ENCODE measurements at regions not wholly inside any gene's neighbourhood (a gene's known extent, or its start where the extent isn't known, plus 50 kb on each side); places are given as distances from the start of the nearest gene placed in this dataset.

DNA sequence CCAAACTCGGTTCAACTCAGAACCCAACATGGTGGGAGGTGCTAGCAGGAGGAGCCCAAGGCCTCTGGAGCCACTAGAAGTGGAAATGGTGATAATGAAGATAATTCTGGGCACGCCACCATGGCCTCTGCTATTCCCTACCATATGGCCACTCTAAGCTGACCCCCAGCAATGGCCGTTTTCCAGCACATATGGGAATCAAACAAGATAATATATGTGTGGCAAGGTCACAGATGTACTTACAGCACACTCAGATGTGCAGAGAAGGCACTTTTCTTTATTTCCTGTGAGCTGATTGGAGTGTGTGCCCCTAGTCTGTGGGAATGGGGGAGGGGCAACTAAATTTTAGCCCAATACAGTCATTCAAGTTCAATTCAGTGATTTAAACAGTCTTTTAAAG, 153.4 kb upstream of the LRFN2 start:
- H3K4me3 ChIP-seq (ENCODE audit: control insufficient read depth in 1 of 2, extremely low read depth in 1 of 2, low read length in 1 of 2) = no peak overlapping the region
- no peaks in the 10 kb centered on the region for H3K9me3 Mint-ChIP-seq
- DNase-seq (no peak), ATAC-seq (replicated peaks in 1 of 4) (no peak)
- no peaks in the 10 kb centered on the region for H3K36me3 Mint-ChIP-seq
- H3K36me3 ChIP-seq (ENCODE audit: control insufficient read depth in 2 of 2, extremely low read depth in 1 of 2, insufficient read depth in 1 of 2, low read length in 1 of 2) = no peaks in the 10 kb centered on the region
- no peaks in the 10 kb centered on the region for H3K4me1 ChIP-seq (ENCODE audit: control insufficient read depth in 1 of 2, extremely low read depth in 1 of 2, insufficient read depth in 2 of 2, low read length in 2 of 2)
- H3K27ac Mint-ChIP-seq = no peak overlapping the region
- no peaks in the 10 kb centered on the region for H3K4me1 Mint-ChIP-seq
- no peak overlapping the region for H3K27ac ChIP-seq (ENCODE audit: low read length)
- ChIA-PET CTCF (no interaction called here), POLR2A (no interaction called here)
- no CpG with 5 or more reads among the region's 3 CpGs for WGBS (ENCODE audit: insufficient coverage)
- H3K9me3 ChIP-seq = no peaks in the 10 kb centered on the region
- H3K27me3 ChIP-seq (replicated peaks in 1 of 2; ENCODE audit: control insufficient read depth in 2 of 2, extremely low read depth in 1 of 2, insufficient read depth in 2 of 2, low read length in 1 of 2) = peaks cover 0 to 21% of the 10 kb centered on the region in 2 experiments
- H3K4me3 Mint-ChIP-seq = no peak overlapping the region
- peaks cover 15 to 21% of the 10 kb centered on the region in 2 donors for H3K27me3 Mint-ChIP-seq

DNA sequence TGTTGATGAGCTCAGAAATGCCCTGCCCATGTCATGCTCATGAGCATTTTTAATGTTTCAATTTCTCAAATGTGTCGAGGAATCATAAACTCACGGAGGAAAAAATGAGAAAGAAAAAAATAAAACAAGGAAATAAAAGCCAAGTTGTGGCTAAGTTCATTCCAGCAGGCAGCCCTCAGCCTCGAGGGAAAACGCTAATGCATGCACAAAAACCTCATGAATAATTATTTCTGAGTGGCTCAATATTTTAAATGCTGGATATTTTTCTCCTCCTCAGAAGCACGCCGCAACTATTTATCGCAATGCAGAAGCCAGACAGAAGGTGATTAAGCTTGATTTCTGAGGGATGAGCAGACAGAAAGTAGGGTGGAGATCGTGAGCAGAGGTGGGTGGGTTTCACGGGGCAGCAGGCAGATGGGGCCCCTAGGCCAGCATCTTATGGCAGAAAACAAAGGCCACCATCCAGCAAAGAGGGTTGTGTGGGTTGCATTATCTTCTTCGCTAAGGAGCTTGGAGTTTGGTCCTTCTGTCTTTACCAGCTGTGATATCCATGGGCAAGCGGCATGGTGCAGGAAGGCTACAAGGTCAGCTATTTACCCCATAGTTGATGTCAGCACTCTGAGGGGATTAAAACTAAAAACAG, 151.5 kb upstream of the LRFN2 start:
- Mint-ChIP-seq H3K27ac (no peak overlapping the region), H3K4me1 (no peaks in the 10 kb centered on the region), H3K4me3 (no peak overlapping the region), H3K27me3 (peaks cover 17 to 30% of the 10 kb centered on the region in 2 donors), H3K9me3 (no peaks in the 10 kb centered on the region), H3K36me3 (no peaks in the 10 kb centered on the region)
- H3K4me1 ChIP-seq (ENCODE audit: control insufficient read depth in 1 of 2, extremely low read depth in 1 of 2, insufficient read depth in 2 of 2, low read length in 2 of 2) = no peaks in the 10 kb centered on the region
- H3K36me3 ChIP-seq (ENCODE audit: control insufficient read depth in 2 of 2, extremely low read depth in 1 of 2, insufficient read depth in 1 of 2, low read length in 1 of 2) = no peaks in the 10 kb centered on the region
- H3K27me3 ChIP-seq (replicated peaks in 1 of 2; ENCODE audit: control insufficient read depth in 2 of 2, extremely low read depth in 1 of 2, insufficient read depth in 2 of 2, low read length in 1 of 2) = peaks cover 0 to 25% of the 10 kb centered on the region in 2 experiments
- H3K4me3 ChIP-seq (ENCODE audit: control insufficient read depth in 1 of 2, extremely low read depth in 1 of 2, low read length in 1 of 2) = no peak overlapping the region
- no peak overlapping the region for H3K27ac ChIP-seq (ENCODE audit: low read length)
- H3K9me3 ChIP-seq = no peaks in the 10 kb centered on the region
- ATAC-seq (replicated peaks in 1 of 4) (no peak), DNase-seq (no peak)
- ChIA-PET POLR2A (no interaction called here), CTCF (no interaction called here)
- 82% methylated on average over 9 of the region's 11 CpGs for WGBS (ENCODE audit: insufficient coverage)

DNA sequence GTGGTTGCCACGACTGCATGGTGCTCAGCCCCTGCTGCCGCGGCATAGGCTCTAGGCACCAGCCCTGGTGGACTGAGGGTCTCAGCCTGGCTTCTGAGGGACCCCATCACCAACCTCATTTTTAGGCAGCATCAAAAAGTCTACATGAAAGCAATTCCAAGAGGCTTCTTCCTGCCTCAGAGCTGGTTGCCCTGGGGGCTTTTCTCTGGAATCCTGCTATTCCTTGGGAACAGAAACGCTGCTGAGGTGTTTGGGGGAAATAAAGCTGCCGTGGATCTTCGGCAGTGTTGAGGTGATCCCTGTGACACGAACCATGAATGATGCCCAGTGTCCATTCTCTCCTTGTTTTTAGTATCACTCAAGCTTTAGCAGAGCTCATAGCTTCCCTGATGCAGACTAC, 148.4 kb upstream of the LRFN2 start:
- H3K4me3 ChIP-seq (ENCODE audit: control insufficient read depth in 1 of 2, extremely low read depth in 1 of 2, low read length in 1 of 2) = no peak overlapping the region
- no peaks in the 10 kb centered on the region for H3K36me3 ChIP-seq (ENCODE audit: control insufficient read depth in 2 of 2, extremely low read depth in 1 of 2, insufficient read depth in 1 of 2, low read length in 1 of 2)
- no peaks in the 10 kb centered on the region for H3K36me3 Mint-ChIP-seq
- H3K27ac ChIP-seq (ENCODE audit: low read length) = no peak overlapping the region
- WGBS (ENCODE audit: insufficient coverage) = 40% methylated on average over 1 of the region's 7 CpGs
- peaks cover 15 to 27% of the 10 kb centered on the region in 2 donors for H3K27me3 Mint-ChIP-seq
- CTCF ChIA-PET = no interaction called here
- POLR2A ChIA-PET = no interaction called here
- no peaks in the 10 kb centered on the region for H3K9me3 Mint-ChIP-seq
- no peaks in the 10 kb centered on the region for H3K4me1 Mint-ChIP-seq
- H3K27ac Mint-ChIP-seq = no peak overlapping the region
- H3K27me3 ChIP-seq (replicated peaks in 1 of 2; ENCODE audit: control insufficient read depth in 2 of 2, extremely low read depth in 1 of 2, insufficient read depth in 2 of 2, low read length in 1 of 2) = peaks cover 0 to 26% of the 10 kb centered on the region in 2 experiments
- no peaks in the 10 kb centered on the region for H3K9me3 ChIP-seq
- ATAC-seq (replicated peaks in 1 of 4) = no peak
- no peak for DNase-seq
- no peak overlapping the region for H3K4me3 Mint-ChIP-seq
- no peaks in the 10 kb centered on the region for H3K4me1 ChIP-seq (ENCODE audit: control insufficient read depth in 1 of 2, extremely low read depth in 1 of 2, insufficient read depth in 2 of 2, low read length in 2 of 2)

DNA sequence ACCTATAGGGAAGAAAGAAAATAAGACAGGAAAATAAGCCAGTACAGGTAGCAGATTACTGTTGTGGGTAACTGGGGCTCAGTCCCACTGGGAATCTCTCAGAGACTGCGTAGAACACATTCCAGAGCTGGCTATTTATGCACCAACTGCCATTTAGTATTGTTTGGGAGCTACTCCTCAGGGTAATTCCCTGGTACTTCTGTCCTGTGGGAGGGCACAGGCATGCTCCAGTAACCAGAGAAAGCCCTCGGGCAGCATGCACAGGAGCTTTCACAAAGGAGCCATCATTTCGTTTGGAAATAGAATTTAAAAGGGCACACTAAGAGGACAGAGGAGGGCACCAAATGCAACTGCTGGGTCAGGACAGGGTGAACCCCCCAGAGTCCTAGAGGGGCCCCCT, 148.0 kb upstream of the LRFN2 start:
- Histone ChIP-seq H3K9me3 (no peaks in the 10 kb centered on the region), H3K4me3 (ENCODE audit: control insufficient read depth in 1 of 2, extremely low read depth in 1 of 2, low read length in 1 of 2) (no peak overlapping the region), H3K36me3 (ENCODE audit: control insufficient read depth in 2 of 2, extremely low read depth in 1 of 2, insufficient read depth in 1 of 2, low read length in 1 of 2) (no peaks in the 10 kb centered on the region), H3K27me3 (replicated peaks in 1 of 2; ENCODE audit: control insufficient read depth in 2 of 2, extremely low read depth in 1 of 2, insufficient read depth in 2 of 2, low read length in 1 of 2) (peaks cover 0 to 26% of the 10 kb centered on the region in 2 experiments), H3K27ac (ENCODE audit: low read length) (no peak overlapping the region), H3K4me1 (ENCODE audit: control insufficient read depth in 1 of 2, extremely low read depth in 1 of 2, insufficient read depth in 2 of 2, low read length in 2 of 2) (no peaks in the 10 kb centered on the region)
- ChIA-PET CTCF (no interaction called here), POLR2A (no interaction called here)
- peaks cover 15 to 27% of the 10 kb centered on the region in 2 donors for H3K27me3 Mint-ChIP-seq
- WGBS (ENCODE audit: insufficient coverage) = 44% methylated on average over 3 of the region's 3 CpGs
- H3K27ac Mint-ChIP-seq = no peak overlapping the region
- no peaks in the 10 kb centered on the region for H3K36me3 Mint-ChIP-seq
- H3K4me3 Mint-ChIP-seq = no peak overlapping the region
- no peaks in the 10 kb centered on the region for H3K4me1 Mint-ChIP-seq
- no peak for ATAC-seq (replicated peaks in 1 of 4)
- H3K9me3 Mint-ChIP-seq = no peaks in the 10 kb centered on the region
- DNase-seq = no peak

DNA sequence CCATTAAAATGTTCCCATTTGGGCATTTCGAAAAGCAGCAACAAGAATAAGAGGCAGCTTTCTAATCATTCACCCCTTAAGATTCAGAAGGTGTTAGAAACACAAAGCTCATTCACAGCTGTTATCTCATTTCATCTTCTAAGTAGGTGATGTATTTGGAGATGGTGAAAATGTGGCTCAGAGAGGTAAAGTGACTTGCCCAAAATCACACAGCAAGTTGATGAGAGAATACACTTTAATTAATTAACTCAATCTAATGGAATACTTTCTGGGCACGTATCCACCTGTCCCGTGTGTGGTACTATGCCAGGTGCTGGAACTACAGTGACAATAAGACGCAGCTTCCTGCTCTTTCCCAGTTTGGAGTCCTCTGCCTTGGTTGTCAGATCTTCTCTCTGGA, 147.4 kb upstream of the LRFN2 start:
- ChIA-PET CTCF (no interaction called here), POLR2A (no interaction called here)
- ATAC-seq (replicated peaks in 1 of 4) = no peak
- no peak for DNase-seq
- H3K27ac ChIP-seq (ENCODE audit: low read length) = no peak overlapping the region
- H3K27me3 ChIP-seq (replicated peaks in 1 of 2; ENCODE audit: control insufficient read depth in 2 of 2, extremely low read depth in 1 of 2, insufficient read depth in 2 of 2, low read length in 1 of 2) = peaks cover 0 to 26% of the 10 kb centered on the region in 2 experiments
- no peaks in the 10 kb centered on the region for H3K36me3 Mint-ChIP-seq
- peaks cover 15 to 27% of the 10 kb centered on the region in 2 donors for H3K27me3 Mint-ChIP-seq
- no peak overlapping the region for H3K4me3 ChIP-seq (ENCODE audit: control insufficient read depth in 1 of 2, extremely low read depth in 1 of 2, low read length in 1 of 2)
- no peaks in the 10 kb centered on the region for H3K9me3 ChIP-seq
- H3K27ac Mint-ChIP-seq = no peak overlapping the region
- H3K4me3 Mint-ChIP-seq = no peak overlapping the region
- no peaks in the 10 kb centered on the region for H3K4me1 Mint-ChIP-seq
- no peaks in the 10 kb centered on the region for H3K4me1 ChIP-seq (ENCODE audit: control insufficient read depth in 1 of 2, extremely low read depth in 1 of 2, insufficient read depth in 2 of 2, low read length in 2 of 2)
- WGBS (ENCODE audit: insufficient coverage) = 76% methylated on average over 3 of the region's 4 CpGs
- no peaks in the 10 kb centered on the region for H3K36me3 ChIP-seq (ENCODE audit: control insufficient read depth in 2 of 2, extremely low read depth in 1 of 2, insufficient read depth in 1 of 2, low read length in 1 of 2)
- no peaks in the 10 kb centered on the region for H3K9me3 Mint-ChIP-seq

DNA sequence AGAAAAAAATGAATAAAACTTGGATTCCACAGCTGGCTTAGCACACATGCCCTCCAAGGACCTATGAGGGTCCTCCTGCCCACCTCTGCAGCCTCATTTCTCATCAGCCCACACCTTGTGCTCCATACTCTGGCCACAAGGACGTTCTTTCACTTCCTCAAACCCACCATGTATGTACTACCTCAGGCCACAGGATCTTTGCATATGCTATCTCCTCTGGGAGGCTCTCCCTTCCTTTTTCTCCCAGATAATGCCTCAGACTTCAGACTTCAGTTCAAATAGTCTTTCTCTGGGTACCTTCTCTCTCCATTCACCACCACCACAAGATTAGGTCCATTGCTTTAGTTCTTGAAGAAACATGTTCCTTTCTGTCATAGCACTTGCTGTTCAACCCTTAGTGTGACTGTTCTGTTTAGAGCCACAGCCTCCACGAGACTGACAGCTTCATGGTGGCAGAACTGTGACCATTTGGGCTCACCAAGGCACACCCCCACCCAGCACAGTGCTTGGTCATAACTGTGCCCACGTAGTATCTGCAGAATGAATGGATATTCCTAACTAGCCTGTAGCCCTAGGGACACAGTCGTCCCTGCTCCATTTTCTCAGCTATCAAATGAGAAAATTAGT, 146.7 kb upstream of the LRFN2 start:
- no peak overlapping the region for H3K4me3 ChIP-seq (ENCODE audit: control insufficient read depth in 1 of 2, extremely low read depth in 1 of 2, low read length in 1 of 2)
- no peaks in the 10 kb centered on the region for H3K4me1 ChIP-seq (ENCODE audit: control insufficient read depth in 1 of 2, extremely low read depth in 1 of 2, insufficient read depth in 2 of 2, low read length in 2 of 2)
- no peaks in the 10 kb centered on the region for H3K9me3 ChIP-seq
- no peak overlapping the region for H3K4me3 Mint-ChIP-seq
- peaks cover 0 to 27% of the 10 kb centered on the region in 2 experiments for H3K27me3 ChIP-seq (replicated peaks in 1 of 2; ENCODE audit: control insufficient read depth in 2 of 2, extremely low read depth in 1 of 2, insufficient read depth in 2 of 2, low read length in 1 of 2)
- WGBS (ENCODE audit: insufficient coverage) = 20% methylated on average over 1 of the region's 4 CpGs
- H3K27ac ChIP-seq (ENCODE audit: low read length) = no peak overlapping the region
- H3K36me3 ChIP-seq (ENCODE audit: control insufficient read depth in 2 of 2, extremely low read depth in 1 of 2, insufficient read depth in 1 of 2, low read length in 1 of 2) = no peaks in the 10 kb centered on the region
- H3K27ac Mint-ChIP-seq = no peak overlapping the region
- no peak for DNase-seq
- no peak for ATAC-seq (replicated peaks in 1 of 4)
- H3K27me3 Mint-ChIP-seq = peaks cover 15 to 27% of the 10 kb centered on the region in 2 donors
- H3K4me1 Mint-ChIP-seq = no peaks in the 10 kb centered on the region
- no peaks in the 10 kb centered on the region for H3K36me3 Mint-ChIP-seq
- ChIA-PET POLR2A (no interaction called here), CTCF (no interaction called here)
- H3K9me3 Mint-ChIP-seq = no peaks in the 10 kb centered on the region
